Pancreas (tissue), 10 donors: ENCODE measurements at regions not wholly inside any gene's neighbourhood (a gene's known extent, or its start where the extent isn't known, plus 50 kb on each side); places are given as distances from the start of the nearest gene placed in this dataset.

Source experiments
- ATAC-seq, 4 donors: fragments of 200-7000 bp; cut with Tn5 transposase; one replicate each; pipeline versions ENCODE4 v1.8.0 to v1.9.1; 2020; ENCODE audit warnings: mild to moderate bottlenecking in 4 of 4, moderate library complexity in 4 of 4
- DNase-seq, 6 donors: peaks; one replicate each; pipeline ENCODE4 v3.0.0-alpha.2; 2020
- FAIRE-seq: peaks from 2 replicates; lab custom pipeline; 2012; peaks lifted over from hg19 to GRCh38; lab: Jason Lieb, UNC
- H3K27ac ChIP-seq, 4 donors: fragments of 200-600 bp; sonication (generic); 1 replicate in 3 of 4; 2 replicates in 1 of 4; pipeline versions ENCODE4 v1.5.0 to v1.8.0; 2020
- H3K27me3 ChIP-seq, 4 donors: fragments of 200-600 bp; one replicate each; pipeline ENCODE4 v1.8.0; 2021
- H3K36me3 ChIP-seq, 3 donors: fragments of 200-600 bp; sonication (generic) in 1 of 3; one replicate each; pipeline versions ENCODE4 v1.5.0 to v1.8.0; 2020 to 2021
- H3K4me1 ChIP-seq, 3 donors: fragments of 200-600 bp; one replicate each; pipeline ENCODE4 v1.8.0; 2021
- H3K4me3 ChIP-seq, 4 donors: fragments of 200-600 bp; sonication (generic) in 2 of 4; one replicate each; pipeline versions ENCODE4 v1.5.0 to v1.8.0; 2020 to 2021
- H3K9me3 ChIP-seq, 4 donors: fragments of 200-600 bp; one replicate each; pipeline ENCODE4 v1.8.0; 2021
- WGBS, 2 donors: extraction: QIAGEN DNeasy Blood & Tissue Kit; methylation state at CpG; one replicate each; pipeline ENCODE4 v1.1.7; 2013; 5-methylcytosine and 5-hydroxymethylcytosine counted together
- intact Hi-C, 3 donors: fragments of 100-400 bp; cut with DNase I; formaldehyde crosslinking; loops; one replicate each; pipeline versions ENCODE4 v1.11.1 to v1.14.2; 2022
- TF ChIP-seq, protein P1 (sequence below), 4 donors: fragments of 200-600 bp; sonication (generic) in 3 of 4; IDR thresholded peaks; one replicate each; pipeline versions ENCODE4 v1.5.0 to v1.8.0; 2021; ENCODE audit warnings: antibody characterized with exemption in 4 of 4
- donor health status: healthy with polysubstance abuse.
- donor health status: DM: no; HTN: no; CAD: no; lungs with moderate emphysema.
- donor health status: DM: no; HTN: no; CAD: no.
- donor health status: control.
- donor health status: control.
- donor health status: Bipolar disorder and iron deficiency.
- donor health status: DM: yes; HTN: yes; CAD: no.
- donor health status: DM: no; HTN: no; CAD: no.
- donor health status: DM: no; HTN: no; CAD: no.
- donor health status: DM: yes; HTN: yes; CAD: no.

DNA sequence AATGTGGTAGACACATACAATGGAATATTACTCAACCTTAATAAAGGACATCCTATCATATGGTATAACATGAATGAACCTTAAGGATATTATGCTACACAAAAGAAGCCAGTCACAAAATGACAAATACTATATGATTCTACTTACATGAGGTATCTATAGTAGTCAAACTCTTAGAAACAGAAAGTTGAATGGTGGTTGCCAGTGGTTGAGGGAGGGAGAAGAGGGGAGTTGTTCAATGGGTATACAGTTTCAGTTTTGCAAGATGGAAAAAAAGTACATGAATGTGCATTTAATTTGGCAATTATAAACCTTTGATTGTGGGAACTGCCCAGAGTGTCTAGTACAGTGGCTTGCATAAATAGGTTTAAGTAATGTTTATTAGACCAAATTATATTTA is 473.3 kb upstream of the ZNF608 start:
- H3K4me1 ChIP-seq: no peaks in the 10 kb centered on the region
- H3K36me3 ChIP-seq: no peaks in the 10 kb centered on the region
- H3K4me3 ChIP-seq: no peak overlapping the region
- H3K27ac ChIP-seq: no peak overlapping the region
- TF ChIP-seq, protein P1, sequence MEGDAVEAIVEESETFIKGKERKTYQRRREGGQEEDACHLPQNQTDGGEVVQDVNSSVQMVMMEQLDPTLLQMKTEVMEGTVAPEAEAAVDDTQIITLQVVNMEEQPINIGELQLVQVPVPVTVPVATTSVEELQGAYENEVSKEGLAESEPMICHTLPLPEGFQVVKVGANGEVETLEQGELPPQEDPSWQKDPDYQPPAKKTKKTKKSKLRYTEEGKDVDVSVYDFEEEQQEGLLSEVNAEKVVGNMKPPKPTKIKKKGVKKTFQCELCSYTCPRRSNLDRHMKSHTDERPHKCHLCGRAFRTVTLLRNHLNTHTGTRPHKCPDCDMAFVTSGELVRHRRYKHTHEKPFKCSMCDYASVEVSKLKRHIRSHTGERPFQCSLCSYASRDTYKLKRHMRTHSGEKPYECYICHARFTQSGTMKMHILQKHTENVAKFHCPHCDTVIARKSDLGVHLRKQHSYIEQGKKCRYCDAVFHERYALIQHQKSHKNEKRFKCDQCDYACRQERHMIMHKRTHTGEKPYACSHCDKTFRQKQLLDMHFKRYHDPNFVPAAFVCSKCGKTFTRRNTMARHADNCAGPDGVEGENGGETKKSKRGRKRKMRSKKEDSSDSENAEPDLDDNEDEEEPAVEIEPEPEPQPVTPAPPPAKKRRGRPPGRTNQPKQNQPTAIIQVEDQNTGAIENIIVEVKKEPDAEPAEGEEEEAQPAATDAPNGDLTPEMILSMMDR (IDR thresholded peaks at IDR 0.05): no peak
- intact Hi-C loops: no loop called here
- FAIRE-seq: no peak
- no peaks in the 10 kb centered on the region for H3K9me3 ChIP-seq
- DNase-seq: no peak
- no peak for ATAC-seq
- no peaks in the 10 kb centered on the region for H3K27me3 ChIP-seq

DNA sequence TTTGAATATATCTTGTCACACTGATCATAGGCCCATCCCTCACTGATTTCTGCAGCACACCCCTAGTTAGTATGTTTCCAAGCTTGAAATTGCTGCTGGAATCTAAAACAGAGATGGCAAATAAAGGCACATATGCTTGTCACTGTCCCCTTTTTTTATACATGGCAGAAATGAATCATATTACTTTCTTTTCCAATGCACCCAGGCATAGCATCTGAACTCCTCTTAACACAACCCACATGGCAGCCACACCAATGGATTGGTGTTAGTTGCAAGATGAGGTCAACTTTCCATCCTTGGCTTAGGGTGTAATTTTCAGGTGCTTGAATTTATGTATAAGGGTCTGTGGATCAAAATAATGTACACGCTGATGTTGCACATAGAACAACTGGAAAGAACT is 473.8 kb upstream of the ZNF608 start:
- no peaks in the 10 kb centered on the region for H3K4me1 ChIP-seq

DNA sequence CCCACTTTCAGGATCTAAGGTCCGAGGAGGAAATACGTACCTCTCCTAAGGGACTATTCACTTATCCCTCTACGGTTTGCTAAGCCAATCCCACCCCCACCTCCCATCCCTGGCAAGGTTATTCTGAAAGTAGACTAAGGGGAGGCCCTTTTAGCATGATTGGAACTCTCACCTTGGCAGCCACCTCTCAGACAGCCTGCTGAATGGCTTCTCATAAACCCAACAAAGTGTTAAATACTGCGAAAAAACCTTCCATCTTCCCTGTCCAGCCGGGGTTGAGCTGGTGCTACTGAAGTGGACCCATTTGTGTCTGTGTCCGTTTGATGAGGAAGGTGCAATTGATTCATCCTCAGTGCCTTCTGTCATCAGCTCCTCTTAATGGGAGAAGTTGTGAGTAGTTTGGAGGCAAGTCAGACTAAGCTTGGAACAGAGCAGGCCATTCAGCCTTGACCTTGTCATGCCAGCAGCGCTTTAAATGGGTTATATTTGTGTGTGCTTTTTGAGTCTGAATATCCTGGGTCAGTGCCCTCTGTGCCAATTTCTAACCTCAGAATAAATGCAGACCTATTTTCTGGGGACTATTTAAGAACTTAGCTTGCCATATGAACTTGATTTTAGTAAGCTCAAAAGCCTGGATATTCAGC is 476.3 kb upstream of the ZNF608 start:
- H3K4me3 ChIP-seq: no peak overlapping the region
- intact Hi-C loops: no loop called here
- TF ChIP-seq, protein P1 (IDR thresholded peaks at IDR 0.05): no peak
- DNase-seq (no peak), ATAC-seq (peak in 2 of 4 donors; percentile 45 to 56), FAIRE-seq (no peak)
- H3K36me3 ChIP-seq: no peaks in the 10 kb centered on the region
- H3K27me3 ChIP-seq: no peaks in the 10 kb centered on the region
- no peaks in the 10 kb centered on the region for H3K9me3 ChIP-seq
- no peaks in the 10 kb centered on the region for H3K4me1 ChIP-seq
- WGBS, 2 donors: 63 to 69% methylated on average over 7 of the region's 7 CpGs
- no peak overlapping the region for H3K27ac ChIP-seq

More for the DNA sequence above, 473.8 kb upstream of the ZNF608 start:
- FAIRE-seq: no peak
- ATAC-seq: no peak
- TF ChIP-seq, protein P1 (IDR thresholded peaks at IDR 0.05): no peak
- Histone ChIP-seq H3K4me3 (no peak overlapping the region), H3K27ac (no peak overlapping the region), H3K9me3 (no peaks in the 10 kb centered on the region), H3K36me3 (no peaks in the 10 kb centered on the region), H3K27me3 (no peaks in the 10 kb centered on the region)
- DNase-seq: no peak
- intact Hi-C loops: no loop called here
- WGBS, 2 donors: 94 to 95% methylated on average over 1 of the region's 1 CpG

DNA sequence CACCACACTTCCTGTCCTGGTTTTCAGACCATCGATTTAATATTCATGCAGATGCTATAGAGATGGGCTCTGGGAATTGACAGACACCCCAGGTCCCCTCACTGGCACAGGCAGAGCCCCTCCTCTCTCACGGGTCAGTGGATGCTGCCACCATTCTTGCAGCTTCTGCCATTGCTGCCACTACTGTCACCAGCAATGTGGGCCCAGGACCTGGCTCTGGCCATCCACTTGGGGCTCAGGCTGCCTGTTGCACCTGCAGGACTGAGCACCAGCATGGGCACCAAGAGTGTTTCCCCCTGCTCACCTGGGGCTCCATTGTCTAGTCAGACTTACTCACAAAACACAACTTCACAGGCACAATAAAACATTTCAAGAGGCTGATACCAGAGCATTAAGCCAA is 479.0 kb upstream of the ZNF608 start:
- H3K36me3 ChIP-seq: no peaks in the 10 kb centered on the region
- FAIRE-seq: no peak
- H3K27me3 ChIP-seq: no peaks in the 10 kb centered on the region
- no peak for ATAC-seq
- H3K4me3 ChIP-seq: no peak overlapping the region
- WGBS, 2 donors: 41 to 56% methylated on average over 2 of the region's 2 CpGs
- TF ChIP-seq, protein P1 (IDR thresholded peaks at IDR 0.05): no peak
- H3K4me1 ChIP-seq: no peaks in the 10 kb centered on the region
- H3K27ac ChIP-seq: no peak overlapping the region
- peak in 1 of 6 donors; percentile 49 for DNase-seq
- no peaks in the 10 kb centered on the region for H3K9me3 ChIP-seq
- intact Hi-C loops: no loop called here

DNA sequence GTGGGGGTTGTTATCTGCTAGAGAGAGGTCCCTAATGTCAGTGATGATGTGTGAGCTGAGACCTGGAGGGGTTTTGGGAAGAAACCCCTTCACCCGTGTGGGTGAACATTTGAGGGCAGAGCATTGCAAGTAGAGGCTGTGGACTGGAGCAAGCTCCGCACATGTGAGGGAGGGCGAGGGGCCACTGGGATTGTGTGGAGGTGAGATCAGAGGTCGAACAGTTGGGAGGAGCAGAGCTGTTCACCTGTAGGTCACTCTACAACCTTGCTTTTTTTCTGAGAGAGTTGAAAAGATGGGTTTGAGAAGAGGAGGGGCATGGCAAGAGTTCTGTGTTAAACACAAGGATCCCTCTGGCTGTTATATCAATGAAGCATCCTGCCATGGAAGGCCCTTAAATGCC is 480.4 kb upstream of the ZNF608 start:
- intact Hi-C loops: no loop called here
- H3K36me3 ChIP-seq: no peaks in the 10 kb centered on the region
- H3K4me3 ChIP-seq: no peak overlapping the region
- TF ChIP-seq, protein P1 (IDR thresholded peaks at IDR 0.05): no peak
- no peak for ATAC-seq
- WGBS, 2 donors: 74 to 85% methylated on average over 4 of the region's 4 CpGs
- H3K27me3 ChIP-seq: no peaks in the 10 kb centered on the region
- H3K9me3 ChIP-seq: no peaks in the 10 kb centered on the region
- no peak for FAIRE-seq
- no peak for DNase-seq
- H3K4me1 ChIP-seq: no peaks in the 10 kb centered on the region
- H3K27ac ChIP-seq: no peak overlapping the region
